BLaER1 treated with 17β-estradiol and CSF1 and Interleukin-3, amounts not matched to agents 10 nM and 100 nM (cell line): ENCODE measurements at regions not wholly inside any gene's neighbourhood (a gene's known extent, or its start where the extent isn't known, plus 50 kb on each side); places are given as distances from the start of the nearest gene placed in this dataset.
"Not testable (repeated sequence)": the region's sequence is repeated elsewhere in the genome, so short reads cannot be mapped to it uniquely, and the experiment has no call there.

Experiments used
- H3K27ac ChIP-seq, 11 experiments: shearing (Covaris generic); formaldehyde crosslinking; 2 replicates each; pipeline ENCODE4 v1.8.1; 2022
- H3K27me3 ChIP-seq, 11 experiments: shearing (Covaris generic); formaldehyde crosslinking; 2 replicates each; pipeline ENCODE4 v1.8.1; 2022
- H3K36me3 ChIP-seq, 11 experiments: shearing (Covaris generic); formaldehyde crosslinking; 2 replicates each; pipeline ENCODE4 v1.8.1; 2022
- H3K4me1 ChIP-seq, 10 experiments: shearing (Covaris generic); formaldehyde crosslinking; 2 replicates each; pipeline ENCODE4 v1.8.1; 2022
- H3K4me2 ChIP-seq, 11 experiments: shearing (Covaris generic); formaldehyde crosslinking; 2 replicates each; pipeline ENCODE4 v1.8.1; 2022
- H3K4me3 ChIP-seq, 10 experiments: shearing (Covaris generic); formaldehyde crosslinking; 2 replicates each; pipeline ENCODE4 v1.8.1; 2022
- H3K9ac ChIP-seq, 11 experiments: shearing (Covaris generic); formaldehyde crosslinking; 2 replicates each; pipeline ENCODE4 v1.8.1; 2022
- H3K9me3 ChIP-seq, 11 experiments: shearing (Covaris generic); formaldehyde crosslinking; replicated peaks in 1 of 11; 2 replicates each; pipeline ENCODE4 v1.8.1; 2022
- H4K20me1 ChIP-seq, 11 experiments: shearing (Covaris generic); formaldehyde crosslinking; 2 replicates each; pipeline ENCODE4 v1.8.1; 2022
- Cebpa-rat ChIP-seq, 11 experiments: shearing (Covaris generic); IDR thresholded peaks; 2 replicates each; pipeline ENCODE4 v1.8.1; 2022

- H3K9ac ChIP-seq = no peak overlapping the region
- no peaks in the 10 kb centered on the region for H3K36me3 ChIP-seq
- no peaks in the 10 kb centered on the region for H4K20me1 ChIP-seq
- peaks cover 4 to 11% (median 8%) of the 10 kb centered on the region in 11 experiments; a peak in 14 of 22 replicates for H3K9me3 ChIP-seq
- H3K4me1 ChIP-seq = no peaks in the 10 kb centered on the region
- H3K4me3 ChIP-seq = no peak overlapping the region
- no peak for TF ChIP-seq Cebpa-rat (IDR thresholded peaks at IDR 0.05)
- no peak overlapping the region for H3K27ac ChIP-seq
- no peaks in the 10 kb centered on the region for H3K27me3 ChIP-seq
- H3K4me2 ChIP-seq = no peak overlapping the region
These were observed 93.2 kb upstream of the ZNF184 start for GRCh38 chr6:27565839-27566779.

- Histone ChIP-seq H3K36me3 (no peaks in the 10 kb centered on the region), H4K20me1 (no peaks in the 10 kb centered on the region), H3K4me3 (no peak overlapping the region), H3K4me1 (no peaks in the 10 kb centered on the region), H3K27me3 (no peaks in the 10 kb centered on the region), H3K4me2 (no peak overlapping the region), H3K9me3 (peaks cover 4 to 20% (median 15%) of the 10 kb centered on the region in 11 experiments; a peak in 15 of 22 replicates), H3K9ac (no peak overlapping the region), H3K27ac (no peak overlapping the region)
- no peak for TF ChIP-seq Cebpa-rat (IDR thresholded peaks at IDR 0.05)
These were observed 89.1 kb upstream of the ZNF184 start for GRCh38 chr6:27562027-27562410.

- H3K9me3 ChIP-seq = peaks cover 0 to 16% (median 8%) of the 10 kb centered on the region in 11 experiments; a peak in 9 of 22 replicates
- H3K4me2 ChIP-seq = no peak overlapping the region
- H3K9ac ChIP-seq = no peak overlapping the region
- H3K4me1 ChIP-seq = no peaks in the 10 kb centered on the region
- no peak overlapping the region for H3K27ac ChIP-seq
- no peaks in the 10 kb centered on the region for H3K36me3 ChIP-seq
- no peak overlapping the region for H3K4me3 ChIP-seq
- no peaks in the 10 kb centered on the region for H3K27me3 ChIP-seq
- TF ChIP-seq Cebpa-rat (IDR thresholded peaks at IDR 0.05) = no peak
- no peaks in the 10 kb centered on the region for H4K20me1 ChIP-seq
These were observed 85.3 kb upstream of the ZNF184 start for GRCh38 chr6:27558028-27558724.

- TF ChIP-seq Cebpa-rat (IDR thresholded peaks at IDR 0.05) = no peak
- Histone ChIP-seq H3K9ac (no peak overlapping the region), H3K36me3 (no peaks in the 10 kb centered on the region), H4K20me1 (no peaks in the 10 kb centered on the region), H3K4me3 (no peak overlapping the region), H3K4me1 (no peaks in the 10 kb centered on the region), H3K27me3 (no peaks in the 10 kb centered on the region), H3K27ac (no peak overlapping the region), H3K4me2 (no peak overlapping the region), H3K9me3 (peaks cover 0 to 26% (median 11%) of the 10 kb centered on the region in 11 experiments; a peak in 12 of 22 replicates)
These were observed 83.5 kb upstream of the ZNF184 start for GRCh38 chr6:27556406-27556805.

- no peak overlapping the region for H3K4me3 ChIP-seq
- no peaks in the 10 kb centered on the region for H4K20me1 ChIP-seq
- no peak overlapping the region for H3K4me2 ChIP-seq
These were observed 80.4 kb upstream of the ZNF184 start for GRCh38 chr6:27553123-27553904.

DNA sequence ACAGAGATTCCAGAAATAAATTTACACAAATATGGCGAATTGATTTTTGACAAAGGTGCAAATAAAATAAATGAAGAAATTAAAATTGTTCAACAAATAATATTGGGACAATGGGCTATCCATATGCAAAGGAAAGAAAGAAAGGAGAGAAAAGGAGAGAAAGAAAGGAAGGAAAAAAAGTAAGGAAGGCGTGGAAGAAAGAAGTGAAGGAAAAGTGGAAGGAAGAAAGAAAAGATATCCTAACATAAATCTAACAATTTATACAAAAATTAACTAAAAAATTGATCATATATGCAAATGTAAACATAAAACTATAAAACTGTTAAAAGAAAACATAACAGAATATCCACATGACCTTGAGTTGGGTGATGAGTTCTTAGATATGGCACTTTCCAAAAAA, 78.7 kb upstream of the ZNF184 start:
- Histone ChIP-seq H3K27ac (no peak overlapping the region), H4K20me1 (no peaks in the 10 kb centered on the region), H3K27me3 (no peaks in the 10 kb centered on the region), H3K36me3 (no peaks in the 10 kb centered on the region), H3K9me3 (peaks cover 0 to 26% (median 16%) of the 10 kb centered on the region in 11 experiments; a peak in 18 of 22 replicates), H3K4me1 (no peaks in the 10 kb centered on the region), H3K4me2 (no peak overlapping the region), H3K4me3 (no peak overlapping the region), H3K9ac (no peak overlapping the region)
- TF ChIP-seq Cebpa-rat (IDR thresholded peaks at IDR 0.05) = no peak

More at GRCh38 chr6:27553123-27553904, 80.4 kb upstream of the ZNF184 start:
- no peaks in the 10 kb centered on the region for H3K4me1 ChIP-seq
- H3K9me3 ChIP-seq = peaks cover 0 to 26% (median 11%) of the 10 kb centered on the region in 11 experiments; a peak in 11 of 22 replicates
- no peaks in the 10 kb centered on the region for H3K27me3 ChIP-seq
- no peak overlapping the region for H3K9ac ChIP-seq
- no peak overlapping the region for H3K27ac ChIP-seq
- H3K36me3 ChIP-seq = no peaks in the 10 kb centered on the region
- no peak for TF ChIP-seq Cebpa-rat (IDR thresholded peaks at IDR 0.05)

DNA sequence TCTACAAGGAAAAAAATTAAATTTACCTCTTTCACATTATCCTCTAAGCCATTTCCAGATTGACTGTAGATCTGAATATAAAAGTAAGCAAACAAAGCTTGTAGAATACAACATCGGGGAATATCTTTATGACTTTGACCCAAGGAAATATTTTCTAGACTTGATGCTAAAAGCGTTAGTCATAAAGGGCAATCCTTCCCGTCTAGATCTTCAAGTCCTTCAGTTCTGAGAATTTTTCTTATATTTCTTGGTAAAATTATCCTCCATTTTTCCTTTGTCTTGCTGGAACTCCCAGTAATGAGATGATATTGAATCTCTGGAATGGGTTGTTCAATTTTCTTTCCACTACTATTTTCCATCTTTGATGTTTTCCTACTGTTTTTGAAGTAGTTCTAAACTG, 77.8 kb upstream of the ZNF184 start:
- H4K20me1 ChIP-seq = no peaks in the 10 kb centered on the region
- no peaks in the 10 kb centered on the region for H3K27me3 ChIP-seq
- peaks cover 8 to 34% (median 21%) of the 10 kb centered on the region in 11 experiments; a peak in 20 of 22 replicates for H3K9me3 ChIP-seq
- no peak for TF ChIP-seq Cebpa-rat (IDR thresholded peaks at IDR 0.05)
- H3K27ac ChIP-seq = no peak overlapping the region
- H3K4me3 ChIP-seq = no peak overlapping the region
- H3K4me1 ChIP-seq = no peaks in the 10 kb centered on the region
- H3K36me3 ChIP-seq = no peaks in the 10 kb centered on the region
- H3K4me2 ChIP-seq = no peak overlapping the region
- H3K9ac ChIP-seq = no peak overlapping the region

DNA sequence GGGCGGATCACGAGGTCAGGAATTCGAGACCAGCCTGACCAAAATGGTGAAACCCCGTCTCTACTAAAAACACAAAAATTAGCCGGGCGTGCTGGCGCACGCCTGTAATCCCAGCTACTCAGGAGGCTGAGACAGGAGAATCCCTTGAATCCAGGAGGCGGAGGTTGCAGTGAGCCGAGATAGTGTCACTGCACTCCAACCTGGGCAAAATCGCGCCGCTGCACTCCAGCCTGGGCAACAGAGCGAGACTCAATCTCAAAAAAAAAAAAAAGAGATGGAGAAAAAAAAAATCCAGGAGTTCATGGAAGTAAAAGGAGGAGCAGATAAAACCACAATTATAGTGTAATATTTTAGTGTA, 76.3 kb upstream of the ZNF184 start:
- peaks cover 14 to 43% (median 30%) of the 10 kb centered on the region in 11 experiments; a peak in 20 of 22 replicates for H3K9me3 ChIP-seq
- H3K9ac ChIP-seq, H3K4me1 ChIP-seq, H4K20me1 ChIP-seq, H3K4me2 ChIP-seq, H3K27ac ChIP-seq, H3K27me3 ChIP-seq, H3K4me3 ChIP-seq, H3K36me3 ChIP-seq: not testable (repeated sequence)
